OCI-LY7 (cell line): ENCODE measurements at regions not wholly inside any gene's neighbourhood (a gene's known extent, or its start where the extent isn't known, plus 50 kb on each side); places are given as distances from the start of the nearest gene placed in this dataset.

Experiments used
- BruUV-seq: library from RNA; stranded (reverse); fragments of 400-500 nt; replicated peaks from 2 replicates; lab custom pipeline; 2021; lab: Mats Ljungman, UMichigan
- CTCF ChIA-PET: fragments of 300-600 bp; sonication (Branson Sonifier 250); formaldehyde crosslinking; loops from one replicate; lab custom pipeline; 2022; ENCODE audit warnings: antibody characterized with exemption; ENCODE audit not compliant: unreplicated experiment; lab: Charles Lee
- POLR2A ChIA-PET: fragments of 300-600 bp; sonication (Branson Sonifier 250); formaldehyde crosslinking; loops from one replicate; lab custom pipeline; 2022; ENCODE audit warnings: antibody characterized with exemption; lab: Charles Lee
- DNase-seq: peaks from one replicate; pipeline ENCODE4 v3.0.0-alpha.2; 2015; ENCODE audit warnings: low spot score
- H2AFZ ChIP-seq: fragments of 200-600 bp; sonication (generic), shearing (Covaris generic); 2 replicates; pipeline ENCODE4 v1.6.1; 2014; ENCODE audit warnings: mild to moderate bottlenecking, antibody characterized with exemption, low read length, moderate library complexity
- H3K27ac ChIP-seq: fragments of 200-600 bp; sonication (generic); 2 replicates; pipeline ENCODE4 v1.5.1; 2014; ENCODE audit warnings: mixed run types, low read depth, mild to moderate bottlenecking, moderate library complexity, low read length, inconsistent platforms; ENCODE audit not compliant: poor library complexity, severe bottlenecking
- H3K36me3 ChIP-seq: fragments of 200-600 bp; sonication (generic); 2 replicates; pipeline ENCODE4 v1.6.1; 2014; ENCODE audit warnings: mild to moderate bottlenecking, antibody characterized with exemption, low read length, moderate library complexity, mixed read lengths; ENCODE audit not compliant: insufficient read depth
- H3K4me1 ChIP-seq: fragments of 200-600 bp; sonication (generic); 2 replicates; pipeline ENCODE4 v1.5.1; 2014; ENCODE audit warnings: mild to moderate bottlenecking, low read length; ENCODE audit not compliant: insufficient read depth, poor library complexity, severe bottlenecking
- H3K4me2 ChIP-seq: fragments of 200-600 bp; sonication (generic); 2 replicates; pipeline ENCODE4 v1.6.1; 2014; ENCODE audit warnings: mild to moderate bottlenecking, low read length
- H3K4me3 ChIP-seq: fragments of 200-600 bp; sonication (generic); 2 replicates; pipeline ENCODE4 v1.5.1; 2014; ENCODE audit warnings: mild to moderate bottlenecking, low read depth, low read length; ENCODE audit not compliant: poor library complexity, severe bottlenecking
- H3K79me2 ChIP-seq: fragments of 200-600 bp; sonication (generic); 2 replicates; pipeline ENCODE4 v1.6.1; 2016; ENCODE audit warnings: low read depth, mild to moderate bottlenecking, low read length, moderate library complexity, mixed read lengths; ENCODE audit not compliant: insufficient read depth
- H3K9me2 ChIP-seq: fragments of 200-600 bp; sonication (generic); 2 replicates; pipeline ENCODE4 v1.6.1; 2016; ENCODE audit warnings: mild to moderate bottlenecking, low read length, mixed read lengths; ENCODE audit not compliant: insufficient read depth
- H3K9me3 ChIP-seq: fragments of 200-600 bp; sonication (generic); 2 replicates; pipeline ENCODE4 v1.6.1; 2014; ENCODE audit warnings: mild to moderate bottlenecking, mixed run types, low read length, mixed read lengths
- H4K20me1 ChIP-seq: fragments of 200-600 bp; sonication (generic); 2 replicates; pipeline ENCODE4 v1.6.1; 2014; ENCODE audit warnings: mild to moderate bottlenecking, antibody characterized with exemption, low read length, moderate library complexity, mixed read lengths; ENCODE audit not compliant: insufficient read depth
- CTCF ChIP-seq: fragments of 200-600 bp; sonication (generic); conservative IDR thresholded peaks from 2 replicates; pipeline ENCODE4 v1.5.1; 2014; ENCODE audit warnings: mild to moderate bottlenecking, antibody characterized with exemption, low read length, moderate library complexity, mixed read lengths
- EZH2phosphoT487 ChIP-seq: fragments of 200-600 bp; sonication (generic); IDR thresholded peaks from 2 replicates; pipeline ENCODE4 v1.6.1; 2018; ENCODE audit warnings: low read depth, borderline replicate concordance, mild to moderate bottlenecking, mixed run types, antibody characterized with exemption, low read length, moderate library complexity, mixed read lengths
- intact Hi-C: fragments of 100-400 bp; cut with micrococcal nuclease; formaldehyde crosslinking; loops from one replicate; pipeline ENCODE4 v1.10.0; 2022; ENCODE audit not compliant: unreplicated experiment

- H3K79me2 ChIP-seq = no peaks in the 10 kb centered on the region
- POLR2A ChIA-PET = interaction anchor here (0.7 kb wide), 1 partner anchor 1815 kb away, joined by 3 read pairs; no protein-coding TSS in a partner anchor
Measured at GRCh38 chr6:100194535-100194934, 200.5 kb upstream of the MCHR2 start.

GRCh38 chr6:100188754-100189153 lies 194.7 kb upstream of the MCHR2 start:
- Histone ChIP-seq H3K79me2 (no peaks in the 10 kb centered on the region), H2AFZ (no peak overlapping the region), H3K4me3 (no peak overlapping the region), H3K4me1 (no peaks in the 10 kb centered on the region), H3K36me3 (no peaks in the 10 kb centered on the region), H3K27ac (no peak overlapping the region), H3K4me2 (no peak overlapping the region), H3K9me3 (no peaks in the 10 kb centered on the region), H4K20me1 (no peaks in the 10 kb centered on the region), H3K9me2 (no peaks in the 10 kb centered on the region)
- no TSS peak for BruUV-seq
- no peak for DNase-seq
- intact Hi-C loops = no loop called here
- TF ChIP-seq CTCF (no peak), EZH2phosphoT487 (no peak)
- ChIA-PET CTCF (no interaction called here), POLR2A (no interaction called here)

More at GRCh38 chr6:100194535-100194934, 200.5 kb upstream of the MCHR2 start:
- no peak for DNase-seq
- H3K4me2 ChIP-seq = no peak overlapping the region
- H3K9me2 ChIP-seq = no peaks in the 10 kb centered on the region
- H3K36me3 ChIP-seq = no peaks in the 10 kb centered on the region
- intact Hi-C loops = no loop called here
- BruUV-seq = no TSS peak
- no peak for TF ChIP-seq EZH2phosphoT487
- no peak for TF ChIP-seq CTCF
- no peak overlapping the region for H3K27ac ChIP-seq
- H2AFZ ChIP-seq = no peak overlapping the region
- no peaks in the 10 kb centered on the region for H3K4me1 ChIP-seq
- CTCF ChIA-PET = no interaction called here
- H3K9me3 ChIP-seq = no peaks in the 10 kb centered on the region
- H4K20me1 ChIP-seq = no peaks in the 10 kb centered on the region
- no peak overlapping the region for H3K4me3 ChIP-seq

GRCh38 chr6:100186552-100186951 lies 192.5 kb upstream of the MCHR2 start:
- POLR2A ChIA-PET = interaction anchor here (0.7 kb wide), 1 partner anchor 125 kb away, joined by 3 read pairs; no protein-coding TSS in a partner anchor
- Histone ChIP-seq H3K4me2 (no peak overlapping the region), H3K36me3 (no peaks in the 10 kb centered on the region), H4K20me1 (no peaks in the 10 kb centered on the region), H2AFZ (no peak overlapping the region), H3K9me2 (no peaks in the 10 kb centered on the region), H3K27ac (no peak overlapping the region), H3K4me3 (no peak overlapping the region), H3K9me3 (no peaks in the 10 kb centered on the region), H3K4me1 (no peaks in the 10 kb centered on the region), H3K79me2 (no peaks in the 10 kb centered on the region)
- CTCF ChIA-PET = no interaction called here
- TF ChIP-seq EZH2phosphoT487 (no peak), CTCF (no peak)
- intact Hi-C loops = no loop called here
- DNase-seq = no peak
- no TSS peak for BruUV-seq
